CD4-positive, alpha-beta T cell treated with Interleukin-15 for 1 hour (primary cell): ENCODE measurements at regions not wholly inside any gene's neighbourhood (a gene's known extent, or its start where the extent isn't known, plus 50 kb on each side); places are given as distances from the start of the nearest gene placed in this dataset.

Experiments
- DNase-seq: peaks from one replicate; pipeline ENCODE4 v3.0.0-alpha.2; 2020

DNA sequence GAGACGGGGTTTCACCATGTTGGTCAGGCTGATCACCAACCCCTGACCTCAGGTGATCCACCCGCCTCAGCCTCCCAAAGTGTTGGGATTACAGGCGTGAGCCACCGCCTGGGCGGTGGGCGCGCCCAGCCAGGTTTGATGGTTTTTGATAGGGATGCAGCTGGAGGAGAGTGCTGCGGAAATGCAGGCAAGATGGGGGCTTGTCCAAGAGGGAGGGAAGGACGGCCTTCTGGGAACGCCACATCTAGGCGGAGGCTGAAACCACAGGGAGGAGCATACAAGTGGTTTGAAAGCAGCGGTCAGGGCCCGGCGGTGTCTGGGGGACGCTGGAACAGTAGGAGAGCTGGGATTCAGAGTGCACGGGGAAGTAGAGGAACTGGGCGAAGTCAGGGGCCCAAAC lies 134.6 kb downstream of the VRK1 start:
- DNase-seq = no peak

GRCh38 chr14:96934638-96935330 lies 137.6 kb downstream of the VRK1 start:
- DNase-seq = no peak

DNA sequence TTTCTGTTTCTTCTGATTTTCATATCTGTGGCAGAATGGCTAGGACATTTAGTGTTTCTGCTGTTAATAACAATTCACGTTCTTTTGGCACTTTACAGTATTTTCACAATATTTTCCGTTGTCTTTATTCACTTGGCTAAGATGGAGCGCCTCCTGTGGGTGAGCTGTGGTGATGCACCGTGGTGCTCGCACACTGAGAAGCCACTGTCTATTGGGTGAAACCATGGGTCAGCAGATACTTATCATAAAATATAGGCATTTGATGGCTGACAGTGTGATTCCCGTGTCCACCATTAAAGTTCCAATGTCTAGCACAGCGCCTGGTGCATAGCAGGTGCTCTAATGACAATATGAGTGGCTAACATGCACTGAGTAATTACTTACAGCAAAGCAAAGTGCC lies 141.8 kb downstream of the VRK1 start:
- DNase-seq = no peak

DNA sequence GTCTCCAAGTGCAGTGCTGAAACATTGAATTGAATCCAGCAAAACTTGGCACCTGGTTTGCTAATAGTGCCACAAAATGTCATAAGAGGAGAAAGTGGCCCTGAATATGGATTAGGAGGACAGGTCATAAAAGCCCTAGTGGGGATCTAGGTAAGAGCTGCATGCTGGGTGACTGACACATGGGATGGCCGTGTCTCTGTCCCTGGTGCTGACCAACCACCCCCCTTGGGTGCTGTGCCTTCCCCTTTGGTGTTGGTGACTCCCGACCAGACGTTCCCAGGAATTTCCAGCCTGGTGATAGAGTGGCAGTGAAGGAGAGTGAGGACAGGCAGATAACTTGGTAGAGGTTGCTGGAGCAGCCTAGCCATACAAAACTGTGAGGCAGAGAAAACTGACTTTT lies 142.8 kb downstream of the VRK1 start:
- no peak for DNase-seq

DNA sequence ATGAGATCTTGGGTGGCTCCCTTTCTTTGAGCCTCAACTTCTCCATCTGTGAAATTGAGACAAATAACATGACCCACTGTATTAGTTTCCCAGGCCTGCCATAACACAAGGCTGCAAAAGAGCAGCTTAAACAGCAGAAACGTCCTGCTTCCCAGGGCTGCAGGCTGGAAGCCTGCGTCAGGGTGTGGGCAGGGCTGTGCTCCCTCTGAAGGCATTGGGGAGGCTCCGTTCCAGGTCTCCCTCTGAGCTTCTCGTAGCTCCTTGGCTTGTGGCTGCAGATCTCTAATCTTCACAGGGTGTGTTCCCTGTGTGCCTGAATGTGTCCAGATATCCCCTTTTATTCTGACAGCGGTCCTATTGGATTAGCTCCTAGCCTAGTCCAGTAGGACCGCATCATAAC lies 147.1 kb downstream of the VRK1 start:
- DNase-seq = no peak

- no peak for DNase-seq
Observed at GRCh38 chr14:96945721-96946120, 148.5 kb downstream of the VRK1 start.

GRCh38 chr14:96949594-96949993 lies 152.4 kb downstream of the VRK1 start:
- DNase-seq = no peak

GRCh38 chr14:96951511-96951910 lies 154.3 kb downstream of the VRK1 start:
- DNase-seq = no peak

DNA sequence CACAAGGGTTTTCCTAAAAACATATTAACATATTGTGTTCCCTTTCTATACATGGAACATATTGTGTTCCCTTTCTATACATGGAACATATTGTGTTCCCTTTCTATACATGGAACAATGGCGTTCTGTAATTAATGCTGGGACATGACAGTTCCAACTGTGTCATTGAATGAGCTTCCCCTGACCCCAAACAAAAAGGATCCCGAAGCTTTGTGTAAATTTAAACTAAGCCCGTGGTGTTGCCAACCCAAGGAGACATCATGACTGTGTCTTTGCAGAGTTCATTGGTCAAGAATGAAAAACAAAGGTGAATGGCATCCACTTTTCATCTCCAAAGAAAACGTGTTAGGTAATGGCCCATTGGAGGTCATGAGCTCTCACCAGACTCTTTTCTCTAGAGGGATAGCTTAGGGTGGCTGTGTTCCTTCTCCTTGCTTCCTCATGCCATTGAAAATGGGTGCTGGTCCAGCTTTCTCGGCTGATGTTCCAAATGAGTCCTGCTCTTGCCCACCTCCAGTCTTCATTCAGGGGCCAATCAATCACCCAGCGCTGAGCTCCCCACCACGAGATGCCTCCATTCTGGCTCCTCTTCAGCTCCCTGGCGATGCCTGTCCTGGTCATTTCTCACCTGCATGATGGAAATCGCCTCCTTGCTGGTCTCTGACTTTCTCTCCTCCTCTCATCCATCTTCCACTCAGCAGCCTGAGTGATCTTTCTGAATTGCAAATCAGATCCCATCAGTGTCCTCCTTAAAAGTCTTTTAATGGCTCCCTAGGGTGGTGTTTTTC lies 156.1 kb downstream of the VRK1 start:
- DNase-seq = no peak

- DNase-seq = no peak
Observed at GRCh38 chr14:96953875-96954185, 156.6 kb downstream of the VRK1 start.

- no peak for DNase-seq
Observed at GRCh38 chr14:96956464-96957239, 159.5 kb downstream of the VRK1 start.

DNA sequence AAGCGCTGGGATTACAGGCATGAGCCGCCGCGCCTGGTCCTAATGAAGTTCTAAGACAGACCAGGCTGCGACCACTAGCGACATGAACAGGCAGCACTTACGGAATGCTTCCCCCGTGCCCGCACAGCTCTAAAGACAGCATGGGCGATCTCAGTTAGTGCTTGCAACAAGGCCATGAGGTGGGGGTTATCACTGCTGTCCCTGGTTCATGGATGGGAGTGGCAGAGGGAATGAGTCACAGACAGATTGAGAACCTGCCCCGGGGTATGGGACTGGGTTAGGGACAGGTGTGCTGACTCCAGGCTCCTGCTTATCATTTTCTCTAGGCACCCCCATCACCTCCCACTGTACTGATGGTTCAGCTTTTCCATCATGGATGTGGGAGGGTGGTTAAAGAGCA lies 160.9 kb downstream of the VRK1 start:
- DNase-seq = no peak

DNA sequence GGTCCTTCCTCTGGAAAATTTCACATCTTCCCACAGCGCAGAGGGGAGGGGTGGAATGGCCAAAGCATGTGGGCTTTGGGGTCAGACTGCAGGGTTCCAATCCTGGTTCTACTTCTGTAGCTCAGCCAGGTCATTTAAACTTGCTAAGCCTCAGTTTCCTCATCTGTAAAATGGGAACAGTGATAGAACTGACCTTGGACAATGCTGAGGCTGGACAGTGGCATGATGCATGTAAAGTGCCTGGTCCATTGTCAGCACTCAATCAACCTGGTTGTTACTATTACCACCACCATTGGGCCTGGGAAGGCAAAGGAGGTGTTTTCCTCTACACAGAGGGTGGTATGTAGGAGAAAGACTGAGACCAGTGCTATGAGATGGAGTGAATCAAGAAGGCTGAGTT lies 162.8 kb downstream of the VRK1 start:
- no peak for DNase-seq

DNA sequence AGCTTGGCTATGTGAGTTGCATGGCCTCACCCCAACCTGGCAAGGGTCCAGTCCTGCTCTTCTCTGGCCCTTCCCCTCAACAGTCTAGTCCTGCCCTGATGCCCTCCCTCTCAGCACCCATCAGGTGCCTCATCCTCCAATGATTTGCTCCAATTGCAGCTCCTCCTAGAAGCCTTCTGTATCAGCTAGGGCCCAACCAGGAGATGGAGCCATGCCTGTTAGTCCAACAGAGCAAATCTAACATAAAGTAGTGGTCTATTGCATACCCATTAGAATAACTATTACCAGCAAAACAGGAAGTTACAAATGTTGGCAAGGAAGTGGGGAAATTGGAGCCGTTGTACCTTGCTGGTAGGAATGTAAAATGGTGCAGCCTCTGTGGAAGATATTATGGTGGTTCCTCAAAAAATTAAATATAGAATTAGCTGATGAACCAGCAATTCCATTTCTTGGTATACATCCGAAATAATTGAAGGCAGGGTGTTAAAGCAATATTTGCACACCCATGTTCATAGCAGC lies 163.5 kb downstream of the VRK1 start:
- no peak for DNase-seq

GRCh38 chr14:96961895-96962294 lies 164.7 kb downstream of the VRK1 start:
- DNase-seq = no peak

DNA sequence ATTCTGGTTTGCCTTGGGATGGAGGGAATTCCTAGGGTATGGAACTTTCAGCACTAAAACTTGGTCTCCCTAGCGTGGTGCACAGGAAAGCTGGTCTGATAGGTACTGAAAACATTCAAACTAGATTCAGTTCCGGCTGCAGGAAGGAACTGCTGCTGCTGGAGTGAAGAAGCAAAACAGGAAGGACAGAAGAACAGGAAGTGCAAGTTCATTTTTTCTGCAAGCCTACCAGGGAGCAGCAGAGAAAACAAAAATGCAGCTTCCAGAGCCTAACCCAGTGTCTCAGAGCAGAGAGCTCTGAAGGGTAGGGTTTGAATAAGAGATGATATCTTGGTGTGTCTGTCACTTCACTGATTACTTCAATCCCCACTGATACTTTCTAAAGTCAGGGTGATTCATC lies 165.2 kb downstream of the VRK1 start:
- DNase-seq = peak; percentile 37

GRCh38 chr14:96964726-96965415 lies 167.7 kb downstream of the VRK1 start:
- DNase-seq = no peak

- no peak for DNase-seq
Observed at GRCh38 chr14:96965885-96966595, 168.9 kb downstream of the VRK1 start.

DNA sequence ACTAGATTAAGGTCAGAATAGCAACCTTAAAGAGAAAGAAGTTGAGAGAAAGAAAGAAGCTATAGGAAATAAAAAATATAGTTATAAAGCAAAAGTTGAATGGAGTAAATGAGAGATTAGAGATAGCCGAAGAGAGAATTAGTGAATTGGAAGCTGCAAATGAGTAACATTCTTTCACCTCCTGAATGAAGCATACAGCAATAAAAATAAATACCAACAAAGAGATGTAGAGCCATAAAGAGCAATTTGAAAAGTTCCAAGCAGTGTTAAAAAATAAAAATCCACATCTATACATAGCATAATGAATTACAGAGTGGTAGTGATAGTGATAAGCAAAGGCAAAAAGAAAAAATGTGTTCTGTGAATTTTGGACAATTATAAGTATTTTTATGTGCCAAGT lies 177.9 kb downstream of the VRK1 start:
- DNase-seq = no peak

GRCh38 chr14:96978525-96979272 lies 181.5 kb downstream of the VRK1 start:
- no peak for DNase-seq

DNA sequence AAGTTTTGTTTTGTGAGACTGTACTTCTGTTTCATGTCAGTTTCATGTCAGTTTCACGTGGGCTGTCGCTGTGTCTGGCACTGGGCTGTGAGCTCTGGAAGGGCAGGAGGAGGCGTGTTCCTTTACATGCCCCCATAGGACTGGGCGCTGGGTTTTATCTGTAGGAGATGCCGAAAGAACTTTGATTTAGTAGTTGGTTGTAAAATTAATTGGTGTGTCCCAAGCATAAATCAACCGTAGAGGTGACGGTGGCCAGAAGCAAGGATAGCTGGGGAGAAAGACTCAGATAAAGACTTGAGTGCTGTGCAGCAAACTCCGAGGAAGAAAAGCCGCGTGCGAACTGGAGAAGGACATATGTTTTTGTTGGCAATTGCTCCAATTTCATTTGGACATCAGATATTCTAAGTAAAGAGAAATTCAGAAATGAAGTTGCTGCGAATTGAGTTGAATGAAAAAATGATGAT lies 182.5 kb downstream of the VRK1 start:
- no peak for DNase-seq

GRCh38 chr14:96980835-96981234 lies 183.7 kb downstream of the VRK1 start:
- DNase-seq = no peak
